Keratinocyte (primary cell): ENCODE measurements at regions not wholly inside any gene's neighbourhood (a gene's known extent, or its start where the extent isn't known, plus 50 kb on each side); places are given as distances from the start of the nearest gene placed in this dataset.

Experiments
- CTCF ChIP-seq, 3 experiments: IDR thresholded peaks in 1 of 3; conservative IDR thresholded peaks in 1 of 3; optimal IDR thresholded peaks in 1 of 3; 2 replicates in 2 of 3; 3 replicates in 1 of 3; pipeline versions ENCODE3 to v1.5.1; 2011; ENCODE audit warnings: low read length in 3 of 3, mild to moderate bottlenecking in 3 of 3, moderate library complexity in 2 of 3, control low read depth in 1 of 3, inconsistent platforms in 1 of 3; ENCODE audit not compliant: insufficient read depth in 2 of 3; ENCODE audit errors: extremely low read depth in 1 of 3
- EZH2 ChIP-seq: IDR thresholded peaks from one replicate; pipeline ENCODE4 v1.6.1; 2012; ENCODE audit warnings: inconsistent platforms, mild to moderate bottlenecking, low read length, moderate library complexity

GRCh38 chr6:165939601-165940290, 227.9 kb downstream of the TBXT start:
- TF ChIP-seq CTCF (optimal IDR thresholded peaks at IDR 0.05 in 1 of 3, IDR thresholded peaks at IDR 0.05 in 1 of 3, conservative IDR thresholded peaks at IDR 0.05 in 1 of 3; ENCODE audit: extremely low read depth in 1 of 3, insufficient read depth in 2 of 3, low read length in 3 of 3) (no peak), EZH2 (no peak)
